ENCODE measurements at regions not wholly inside any gene's neighbourhood (a gene's known extent, or its start where the extent isn't known, plus 50 kb on each side); places are given as distances from the start of the nearest gene placed in this dataset.

DNA sequence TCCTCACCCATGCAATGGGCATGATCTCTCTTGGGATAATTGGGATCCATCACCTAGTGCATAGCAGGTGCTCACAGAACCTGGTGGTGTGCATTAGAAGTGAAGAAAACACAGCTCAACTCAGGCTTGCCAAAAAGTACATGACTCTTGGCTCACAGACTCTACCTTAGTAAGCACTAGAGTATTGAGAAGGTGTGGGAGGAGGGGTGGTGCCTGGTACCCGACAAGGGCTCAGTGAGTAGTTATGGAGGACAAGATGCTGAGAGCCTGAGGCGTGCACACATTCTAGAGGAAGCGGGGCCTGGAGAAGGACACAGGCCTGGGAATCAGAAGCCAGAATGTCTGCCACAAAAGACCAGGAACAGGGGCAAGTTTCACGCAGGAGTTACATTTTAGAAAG, 100.3 kb upstream of the GRIK3 start:
- in situ Hi-C loops (cut with MboI; ENCODE audit: low pct_unique_long_range_greater_than_20kb, low sequenced_read_pairs, unreplicated experiment): no loop called here
- TF ChIP-seq, protein P1, sequence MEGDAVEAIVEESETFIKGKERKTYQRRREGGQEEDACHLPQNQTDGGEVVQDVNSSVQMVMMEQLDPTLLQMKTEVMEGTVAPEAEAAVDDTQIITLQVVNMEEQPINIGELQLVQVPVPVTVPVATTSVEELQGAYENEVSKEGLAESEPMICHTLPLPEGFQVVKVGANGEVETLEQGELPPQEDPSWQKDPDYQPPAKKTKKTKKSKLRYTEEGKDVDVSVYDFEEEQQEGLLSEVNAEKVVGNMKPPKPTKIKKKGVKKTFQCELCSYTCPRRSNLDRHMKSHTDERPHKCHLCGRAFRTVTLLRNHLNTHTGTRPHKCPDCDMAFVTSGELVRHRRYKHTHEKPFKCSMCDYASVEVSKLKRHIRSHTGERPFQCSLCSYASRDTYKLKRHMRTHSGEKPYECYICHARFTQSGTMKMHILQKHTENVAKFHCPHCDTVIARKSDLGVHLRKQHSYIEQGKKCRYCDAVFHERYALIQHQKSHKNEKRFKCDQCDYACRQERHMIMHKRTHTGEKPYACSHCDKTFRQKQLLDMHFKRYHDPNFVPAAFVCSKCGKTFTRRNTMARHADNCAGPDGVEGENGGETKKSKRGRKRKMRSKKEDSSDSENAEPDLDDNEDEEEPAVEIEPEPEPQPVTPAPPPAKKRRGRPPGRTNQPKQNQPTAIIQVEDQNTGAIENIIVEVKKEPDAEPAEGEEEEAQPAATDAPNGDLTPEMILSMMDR (IDR thresholded peaks at IDR 0.05; ENCODE audit: extremely low read depth, insufficient read depth, missing control alignments): no peak
- DNase-seq (ENCODE audit: low spot score): no peak

DNA sequence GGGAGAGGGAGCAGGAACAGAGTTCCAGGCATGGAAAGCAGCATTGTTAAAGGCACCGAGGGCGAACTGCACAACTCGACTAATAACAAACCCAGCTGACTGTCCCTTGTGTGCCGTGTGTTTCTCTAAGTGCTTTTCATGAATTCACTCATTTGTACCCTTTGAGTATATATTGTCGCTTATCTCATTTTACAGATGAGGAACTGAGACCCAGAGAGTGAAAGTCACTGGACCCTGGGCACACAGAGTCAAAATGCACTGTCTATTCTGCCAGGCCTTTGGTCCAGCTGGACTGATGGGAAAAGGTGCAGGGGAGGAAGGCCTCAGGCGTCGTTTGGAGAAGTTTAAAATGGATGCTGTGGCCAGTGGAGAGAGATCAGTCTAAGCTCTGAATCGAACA, 100.7 kb upstream of the GRIK3 start:
- in situ Hi-C loops (cut with MboI; ENCODE audit: low pct_unique_long_range_greater_than_20kb, low sequenced_read_pairs, unreplicated experiment): no loop called here
- DNase-seq (ENCODE audit: low spot score): no peak
- TF ChIP-seq, protein P1 (IDR thresholded peaks at IDR 0.05; ENCODE audit: extremely low read depth, insufficient read depth, missing control alignments): no peak

DNA sequence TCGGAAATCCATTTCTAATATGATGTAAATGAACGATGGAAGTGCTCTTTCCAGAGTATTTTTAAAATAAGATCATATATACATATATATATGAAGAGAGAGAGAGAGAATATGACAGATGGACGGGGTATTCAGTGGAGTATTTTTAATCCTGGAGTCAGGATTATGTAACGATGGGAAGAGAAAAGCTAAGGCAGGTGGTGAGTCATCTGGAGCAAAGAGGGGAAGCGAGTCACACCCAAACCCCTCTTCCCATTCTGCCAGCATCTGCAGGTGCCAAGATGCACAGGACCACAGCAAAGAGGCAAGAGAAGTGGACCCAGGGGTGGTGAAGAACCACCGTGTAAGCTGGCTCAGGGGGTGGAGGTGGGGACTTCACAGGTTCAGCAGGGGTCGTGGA, 102.7 kb upstream of the GRIK3 start:
- TF ChIP-seq, protein P1 (IDR thresholded peaks at IDR 0.05; ENCODE audit: extremely low read depth, insufficient read depth, missing control alignments): no peak
- DNase-seq (ENCODE audit: low spot score): no peak

DNA sequence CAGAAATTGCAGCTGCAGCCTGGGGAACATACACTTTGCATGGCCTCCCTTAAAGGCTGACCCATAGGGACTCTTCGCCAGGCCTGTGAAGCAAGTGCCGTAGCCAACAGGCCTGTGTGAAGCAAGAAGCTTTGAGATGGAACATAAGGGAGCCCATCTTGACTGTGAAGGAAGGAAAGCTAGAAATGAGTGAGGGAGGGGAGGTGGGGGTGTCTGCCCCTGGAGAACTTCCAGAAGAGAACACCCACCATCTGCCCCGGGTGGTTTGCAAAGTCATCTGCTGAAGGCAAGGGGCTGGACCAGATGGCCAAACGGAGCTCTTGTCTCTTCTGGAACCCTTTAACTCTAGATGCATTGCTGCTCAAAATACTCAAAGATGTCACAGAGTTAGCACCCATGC, 103.3 kb upstream of the GRIK3 start:
- DNase-seq (ENCODE audit: low spot score): no peak
- in situ Hi-C loops (cut with MboI; ENCODE audit: low pct_unique_long_range_greater_than_20kb, low sequenced_read_pairs, unreplicated experiment): no loop called here
- TF ChIP-seq, protein P1 (IDR thresholded peaks at IDR 0.05; ENCODE audit: extremely low read depth, insufficient read depth, missing control alignments): no peak

More for the DNA sequence above, 102.7 kb upstream of the GRIK3 start:
- in situ Hi-C loops (cut with MboI; ENCODE audit: low pct_unique_long_range_greater_than_20kb, low sequenced_read_pairs, unreplicated experiment): no loop called here

DNA sequence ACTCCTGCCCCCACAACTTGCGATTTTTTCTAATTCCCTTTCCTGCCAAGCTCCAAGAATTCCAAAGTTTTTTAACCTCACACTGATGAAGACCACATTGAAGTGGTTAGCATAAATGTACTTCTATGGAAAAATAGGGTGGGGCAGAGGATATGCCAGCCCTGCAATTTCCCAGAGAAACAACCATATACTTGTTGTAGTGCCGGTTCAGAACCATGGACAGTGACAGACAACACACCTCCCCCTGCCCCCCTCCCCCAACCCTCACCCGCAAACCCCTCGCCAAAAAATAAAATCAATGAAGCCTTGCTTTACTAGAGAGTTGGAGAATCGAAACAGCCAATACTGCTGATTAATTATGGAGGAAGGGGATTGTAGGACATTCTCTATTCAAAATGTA, 109.5 kb upstream of the GRIK3 start:
- TF ChIP-seq, protein P1 (IDR thresholded peaks at IDR 0.05; ENCODE audit: extremely low read depth, insufficient read depth, missing control alignments): no peak
- in situ Hi-C loops (cut with MboI; ENCODE audit: low pct_unique_long_range_greater_than_20kb, low sequenced_read_pairs, unreplicated experiment): no loop called here
- DNase-seq (ENCODE audit: low spot score): no peak

DNA sequence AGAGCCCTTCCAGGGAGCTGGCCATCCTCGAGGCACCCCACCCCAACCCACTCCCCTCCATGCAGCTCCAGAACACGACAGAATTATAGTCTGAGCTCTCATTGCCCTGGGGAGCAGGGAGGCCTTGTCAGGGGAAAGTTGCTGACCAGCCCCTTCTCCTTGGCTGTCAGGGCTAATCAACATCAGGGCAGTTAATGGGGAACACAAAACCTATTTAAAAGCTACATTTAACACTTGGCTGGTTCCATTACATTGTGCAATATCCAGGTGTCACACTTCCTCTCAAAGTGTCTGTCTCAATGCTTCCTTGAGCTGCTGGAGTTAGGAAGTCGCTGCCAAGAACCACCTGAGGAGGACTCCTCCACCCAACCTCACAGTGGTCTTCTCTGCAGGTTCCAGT, 111.8 kb upstream of the GRIK3 start:
- TF ChIP-seq, protein P1 (IDR thresholded peaks at IDR 0.05; ENCODE audit: extremely low read depth, insufficient read depth, missing control alignments): no peak
- no peak for DNase-seq (ENCODE audit: low spot score)
- in situ Hi-C loops (cut with MboI; ENCODE audit: low pct_unique_long_range_greater_than_20kb, low sequenced_read_pairs, unreplicated experiment): no loop called here

DNA sequence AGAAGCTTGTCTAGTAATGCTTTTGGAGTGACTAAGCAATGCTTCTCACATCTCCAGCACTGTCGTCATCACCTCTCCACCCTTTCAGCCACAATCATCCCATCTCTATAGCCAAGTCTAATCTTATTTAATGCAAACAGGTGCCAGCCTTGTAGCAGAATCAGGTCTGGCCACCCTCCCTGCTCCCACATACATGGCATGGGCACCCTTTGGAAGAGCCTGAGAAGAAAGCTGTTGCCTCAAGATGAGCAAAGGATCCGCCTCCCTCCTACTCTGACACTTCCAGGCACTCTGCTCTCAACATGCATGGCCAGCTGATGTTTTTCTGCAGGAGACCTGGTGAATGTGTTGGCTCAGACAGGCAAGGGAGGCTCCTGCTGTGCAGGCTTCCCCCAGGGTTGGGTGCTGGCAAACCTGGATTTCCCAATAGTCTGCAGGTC, 113.1 kb upstream of the GRIK3 start:
- TF ChIP-seq, protein P1 (IDR thresholded peaks at IDR 0.05; ENCODE audit: extremely low read depth, insufficient read depth, missing control alignments): no peak
- DNase-seq (ENCODE audit: low spot score): no peak
- in situ Hi-C loops (cut with MboI; ENCODE audit: low pct_unique_long_range_greater_than_20kb, low sequenced_read_pairs, unreplicated experiment): no loop called here

Data from GM13977 (cell line).